Esophagus (tissue), 2 donors: ENCODE measurements at regions not wholly inside any gene's neighbourhood (a gene's known extent, or its start where the extent isn't known, plus 50 kb on each side); places are given as distances from the start of the nearest gene placed in this dataset.

Experiments
- H3K27ac ChIP-seq, 2 donors: one replicate each; pipeline ENCODE4 v1.5.1; 2013; ENCODE audit warnings: low read depth in 2 of 2, mild to moderate bottlenecking in 2 of 2, inconsistent platforms in 1 of 2, low read length in 1 of 2, moderate library complexity in 1 of 2
- H3K27me3 ChIP-seq, 2 donors: one replicate each; pipeline ENCODE4 v1.6.1; 2013; ENCODE audit warnings: low read length in 2 of 2, control low read depth in 1 of 2, mild to moderate bottlenecking in 1 of 2; ENCODE audit not compliant: insufficient read depth in 2 of 2, control insufficient read depth in 1 of 2
- H3K36me3 ChIP-seq, 2 donors: one replicate each; pipeline ENCODE4 v1.6.1; 2013; ENCODE audit warnings: low read length in 1 of 2; ENCODE audit not compliant: control insufficient read depth in 2 of 2, insufficient read depth in 2 of 2
- H3K4me1 ChIP-seq, 2 donors: one replicate each; pipeline ENCODE4 v1.6.1; 2013; ENCODE audit warnings: low read length in 1 of 2; ENCODE audit not compliant: control insufficient read depth in 2 of 2, insufficient read depth in 2 of 2
- H3K4me3 ChIP-seq, 2 donors: one replicate each; pipeline ENCODE4 v1.5.1; 2013; ENCODE audit warnings: low read length in 2 of 2, mild to moderate bottlenecking in 2 of 2, low read depth in 1 of 2, moderate library complexity in 1 of 2
- H3K9me3 ChIP-seq, 2 donors: one replicate each; pipeline ENCODE4 v1.6.1; 2013; ENCODE audit warnings: mild to moderate bottlenecking in 2 of 2, low read depth in 1 of 2, low read length in 1 of 2, moderate library complexity in 1 of 2; ENCODE audit not compliant: control insufficient read depth in 2 of 2, insufficient read depth in 1 of 2
- WGBS, 2 donors: extraction: QIAGEN DNeasy Blood & Tissue Kit; methylation state at CpG; one replicate each; pipeline ENCODE4 v1.1.7; 2013; 5-methylcytosine and 5-hydroxymethylcytosine counted together
- donor health status: healthy with polysubstance abuse.
- donor health status: Bipolar disorder and iron deficiency.

GRCh38 chr16:9327253-9327652 lies 235.8 kb downstream of the HAPSTR1 start:
- Histone ChIP-seq H3K27me3 (no peaks in the 10 kb centered on the region), H3K9me3 (peaks cover 0 to 2% of the 10 kb centered on the region in 2 donors), H3K27ac (no peak overlapping the region), H3K4me3 (no peak overlapping the region), H3K36me3 (no peaks in the 10 kb centered on the region), H3K4me1 (no peaks in the 10 kb centered on the region)
- 72 to 76% methylated on average over 5 of the region's 5 CpGs for WGBS, 2 donors

- H3K36me3 ChIP-seq: no peaks in the 10 kb centered on the region
- H3K27me3 ChIP-seq: no peaks in the 10 kb centered on the region
- peaks cover 0 to 2% of the 10 kb centered on the region in 2 donors for H3K9me3 ChIP-seq
- no peaks in the 10 kb centered on the region for H3K4me1 ChIP-seq
- H3K4me3 ChIP-seq: no peak overlapping the region
- 58 to 59% methylated on average over 4 of the region's 4 CpGs for WGBS, 2 donors
- no peak overlapping the region for H3K27ac ChIP-seq
These were observed 237.0 kb downstream of the HAPSTR1 start for GRCh38 chr16:9328411-9328810.

- Histone ChIP-seq H3K27ac (no peak overlapping the region), H3K9me3 (peaks cover 0 to 2% of the 10 kb centered on the region in 2 donors), H3K27me3 (no peaks in the 10 kb centered on the region), H3K4me1 (no peaks in the 10 kb centered on the region), H3K36me3 (no peaks in the 10 kb centered on the region), H3K4me3 (no peak overlapping the region)
- 42 to 59% methylated on average over 7 of the region's 7 CpGs for WGBS, 2 donors
These were observed 238.7 kb downstream of the HAPSTR1 start for GRCh38 chr16:9330095-9330494.

GRCh38 chr16:9331503-9331902 lies 240.1 kb downstream of the HAPSTR1 start:
- Histone ChIP-seq H3K27me3 (no peaks in the 10 kb centered on the region), H3K27ac (no peak overlapping the region)
- 76 to 98% methylated on average over 1 of the region's 1 CpG for WGBS, 2 donors

GRCh38 chr16:9332574-9333148 lies 241.2 kb downstream of the HAPSTR1 start:
- no peaks in the 10 kb centered on the region for H3K9me3 ChIP-seq

More at GRCh38 chr16:9331503-9331902, 240.1 kb downstream of the HAPSTR1 start:
- no peaks in the 10 kb centered on the region for H3K4me1 ChIP-seq
- H3K9me3 ChIP-seq: no peaks in the 10 kb centered on the region
- no peaks in the 10 kb centered on the region for H3K36me3 ChIP-seq
- H3K4me3 ChIP-seq: no peak overlapping the region

GRCh38 chr16:9333469-9333868 lies 242.0 kb downstream of the HAPSTR1 start:
- no peaks in the 10 kb centered on the region for H3K4me1 ChIP-seq
- 91 to 94% methylated on average over 2 of the region's 2 CpGs for WGBS, 2 donors

More at GRCh38 chr16:9332574-9333148, 241.2 kb downstream of the HAPSTR1 start:
- Histone ChIP-seq H3K27me3 (no peaks in the 10 kb centered on the region), H3K27ac (no peak overlapping the region), H3K4me3 (no peak overlapping the region), H3K36me3 (no peaks in the 10 kb centered on the region), H3K4me1 (no peaks in the 10 kb centered on the region)
- WGBS, 2 donors: 88 to 90% methylated on average over 5 of the region's 5 CpGs

GRCh38 chr16:9334103-9334502 lies 242.7 kb downstream of the HAPSTR1 start:
- no peaks in the 10 kb centered on the region for H3K27me3 ChIP-seq
- no peaks in the 10 kb centered on the region for H3K4me1 ChIP-seq
- H3K4me3 ChIP-seq: no peak overlapping the region
- no peaks in the 10 kb centered on the region for H3K9me3 ChIP-seq
- 94 to 95% methylated on average over 1 of the region's 1 CpG for WGBS, 2 donors
- no peak overlapping the region for H3K27ac ChIP-seq
- no peaks in the 10 kb centered on the region for H3K36me3 ChIP-seq

More at GRCh38 chr16:9333469-9333868, 242.0 kb downstream of the HAPSTR1 start:
- H3K27ac ChIP-seq: no peak overlapping the region
- H3K9me3 ChIP-seq: no peaks in the 10 kb centered on the region
- H3K27me3 ChIP-seq: no peaks in the 10 kb centered on the region
- no peaks in the 10 kb centered on the region for H3K36me3 ChIP-seq
- H3K4me3 ChIP-seq: no peak overlapping the region

GRCh38 chr16:9337308-9338032 lies 246.0 kb downstream of the HAPSTR1 start:
- no peak overlapping the region for H3K4me3 ChIP-seq
- WGBS, 2 donors: 42 to 48% methylated on average over 4 of the region's 4 CpGs
- H3K4me1 ChIP-seq: no peaks in the 10 kb centered on the region
- no peak overlapping the region for H3K27ac ChIP-seq
- peaks cover 0 to 2% of the 10 kb centered on the region in 2 donors for H3K27me3 ChIP-seq
- no peaks in the 10 kb centered on the region for H3K36me3 ChIP-seq
- no peaks in the 10 kb centered on the region for H3K9me3 ChIP-seq

GRCh38 chr16:9338068-9338467 lies 246.6 kb downstream of the HAPSTR1 start:
- Histone ChIP-seq H3K27me3 (peaks cover 0 to 2% of the 10 kb centered on the region in 2 donors), H3K36me3 (no peaks in the 10 kb centered on the region), H3K27ac (no peak overlapping the region), H3K4me1 (no peaks in the 10 kb centered on the region), H3K4me3 (no peak overlapping the region), H3K9me3 (no peaks in the 10 kb centered on the region)
- 25 to 43% methylated on average over 2 of the region's 2 CpGs for WGBS, 2 donors

GRCh38 chr16:9338510-9338909 lies 247.1 kb downstream of the HAPSTR1 start:
- Histone ChIP-seq H3K36me3 (no peaks in the 10 kb centered on the region), H3K9me3 (no peaks in the 10 kb centered on the region), H3K4me3 (no peak overlapping the region), H3K27ac (no peak overlapping the region), H3K4me1 (no peaks in the 10 kb centered on the region), H3K27me3 (peaks cover 0 to 2% of the 10 kb centered on the region in 2 donors)
- 73 to 78% methylated on average over 4 of the region's 4 CpGs for WGBS, 2 donors
